ENCODE measurements at regions not wholly inside any gene's neighbourhood (a gene's known extent, or its start where the extent isn't known, plus 50 kb on each side); places are given as distances from the start of the nearest gene placed in this dataset.

DNA sequence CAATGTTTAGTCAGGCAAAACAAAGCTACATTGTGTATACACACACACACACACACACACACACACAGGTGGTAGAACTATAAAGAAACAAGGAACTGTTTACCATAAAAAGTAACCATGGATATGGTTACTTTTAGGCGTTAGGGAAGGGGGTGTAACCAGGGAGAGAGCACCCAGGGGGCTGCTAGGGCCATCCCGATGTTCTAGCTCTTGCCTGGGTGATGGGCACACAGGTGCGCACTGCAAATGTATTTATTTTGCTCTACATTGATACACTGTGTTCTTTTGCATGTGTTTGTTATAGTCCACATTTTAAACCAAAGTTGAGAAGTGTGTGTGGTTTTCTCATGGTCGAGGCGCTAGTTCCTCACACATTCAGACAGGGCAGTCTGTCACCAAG lies 69.8 kb upstream of the MYCN start:
- H2AFZ ChIP-seq (ENCODE audit: low read depth): no peak overlapping the region
- no peaks in the 10 kb centered on the region for H3K27me3 ChIP-seq (ENCODE audit: insufficient read depth, low read depth)
- no peaks in the 10 kb centered on the region for H3K79me2 ChIP-seq (ENCODE audit: insufficient read depth, low read depth)
- H3K9ac ChIP-seq: no peak overlapping the region
- no peaks in the 10 kb centered on the region for H3K4me1 ChIP-seq (ENCODE audit: low read depth, poor library complexity, severe bottlenecking)
- no peak overlapping the region for H3K4me2 ChIP-seq
- H4K20me1 ChIP-seq (ENCODE audit: insufficient read depth): no peaks in the 10 kb centered on the region
- no peaks in the 10 kb centered on the region for H3K36me3 ChIP-seq (ENCODE audit: insufficient read depth)
- H3K4me3 ChIP-seq (IDR thresholded peaks at IDR 0.05; ENCODE audit: insufficient read depth, low read depth, low read length): no peak overlapping the region
- TF ChIP-seq, protein P1, sequence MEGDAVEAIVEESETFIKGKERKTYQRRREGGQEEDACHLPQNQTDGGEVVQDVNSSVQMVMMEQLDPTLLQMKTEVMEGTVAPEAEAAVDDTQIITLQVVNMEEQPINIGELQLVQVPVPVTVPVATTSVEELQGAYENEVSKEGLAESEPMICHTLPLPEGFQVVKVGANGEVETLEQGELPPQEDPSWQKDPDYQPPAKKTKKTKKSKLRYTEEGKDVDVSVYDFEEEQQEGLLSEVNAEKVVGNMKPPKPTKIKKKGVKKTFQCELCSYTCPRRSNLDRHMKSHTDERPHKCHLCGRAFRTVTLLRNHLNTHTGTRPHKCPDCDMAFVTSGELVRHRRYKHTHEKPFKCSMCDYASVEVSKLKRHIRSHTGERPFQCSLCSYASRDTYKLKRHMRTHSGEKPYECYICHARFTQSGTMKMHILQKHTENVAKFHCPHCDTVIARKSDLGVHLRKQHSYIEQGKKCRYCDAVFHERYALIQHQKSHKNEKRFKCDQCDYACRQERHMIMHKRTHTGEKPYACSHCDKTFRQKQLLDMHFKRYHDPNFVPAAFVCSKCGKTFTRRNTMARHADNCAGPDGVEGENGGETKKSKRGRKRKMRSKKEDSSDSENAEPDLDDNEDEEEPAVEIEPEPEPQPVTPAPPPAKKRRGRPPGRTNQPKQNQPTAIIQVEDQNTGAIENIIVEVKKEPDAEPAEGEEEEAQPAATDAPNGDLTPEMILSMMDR (conservative IDR thresholded peaks at IDR 0.05; ENCODE audit: low read depth, low read length): no peak
- no peak overlapping the region for H3K27ac ChIP-seq

DNA sequence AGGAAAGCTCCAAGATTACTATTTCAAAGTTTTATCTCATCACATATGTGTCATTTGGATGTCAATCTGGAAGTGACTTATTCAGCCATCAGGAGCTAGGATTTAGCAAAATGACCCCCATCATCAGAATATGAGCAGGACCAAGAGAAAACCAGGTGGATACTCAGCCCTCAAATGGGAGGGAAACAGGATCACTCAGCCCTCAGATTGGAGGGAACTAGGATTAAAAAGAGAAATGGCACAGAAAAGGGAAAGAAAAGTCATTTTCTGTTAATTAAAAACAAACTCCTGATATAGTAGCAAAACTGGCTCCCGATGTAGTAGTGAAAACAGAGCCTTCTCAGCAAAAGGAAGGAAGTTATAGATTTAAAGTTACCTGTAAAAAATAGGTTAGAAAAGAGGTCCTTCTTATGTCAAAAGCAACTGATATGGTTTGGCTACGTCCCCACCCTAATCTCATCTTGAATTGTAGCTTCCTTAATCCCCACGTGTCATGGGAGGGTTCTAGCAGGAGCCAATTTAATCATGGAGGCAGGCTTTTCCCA lies 69.0 kb upstream of the MYCN start:
- Histone ChIP-seq H3K9ac (no peak overlapping the region), H3K4me1 (ENCODE audit: low read depth, poor library complexity, severe bottlenecking) (no peaks in the 10 kb centered on the region), H3K79me2 (ENCODE audit: insufficient read depth, low read depth) (no peaks in the 10 kb centered on the region), H3K27me3 (ENCODE audit: insufficient read depth, low read depth) (no peaks in the 10 kb centered on the region), H3K27ac (no peak overlapping the region), H4K20me1 (ENCODE audit: insufficient read depth) (no peaks in the 10 kb centered on the region), H3K36me3 (ENCODE audit: insufficient read depth) (no peaks in the 10 kb centered on the region), H2AFZ (ENCODE audit: low read depth) (no peak overlapping the region), H3K4me2 (no peak overlapping the region), H3K4me3 (IDR thresholded peaks at IDR 0.05; ENCODE audit: insufficient read depth, low read depth, low read length) (no peak overlapping the region)
- TF ChIP-seq, protein P1 (conservative IDR thresholded peaks at IDR 0.05; ENCODE audit: low read depth, low read length): no peak

GRCh38 chr2:15872854-15873253 lies 67.5 kb upstream of the MYCN start:
- Histone ChIP-seq H3K4me3 (IDR thresholded peaks at IDR 0.05; ENCODE audit: insufficient read depth, low read depth, low read length) (no peak overlapping the region), H3K36me3 (ENCODE audit: insufficient read depth) (no peaks in the 10 kb centered on the region), H3K27me3 (ENCODE audit: insufficient read depth, low read depth) (no peaks in the 10 kb centered on the region), H3K4me2 (no peak overlapping the region), H3K9ac (no peak overlapping the region), H3K79me2 (ENCODE audit: insufficient read depth, low read depth) (no peaks in the 10 kb centered on the region), H4K20me1 (ENCODE audit: insufficient read depth) (no peaks in the 10 kb centered on the region), H3K27ac (no peak overlapping the region), H3K4me1 (ENCODE audit: low read depth, poor library complexity, severe bottlenecking) (no peaks in the 10 kb centered on the region), H2AFZ (ENCODE audit: low read depth) (no peak overlapping the region)
- TF ChIP-seq, protein P1 (conservative IDR thresholded peaks at IDR 0.05; ENCODE audit: low read depth, low read length): no peak

GRCh38 chr2:15874321-15874720 lies 66.0 kb upstream of the MYCN start:
- TF ChIP-seq, protein P1 (conservative IDR thresholded peaks at IDR 0.05; ENCODE audit: low read depth, low read length): no peak
- H3K4me1 ChIP-seq (ENCODE audit: low read depth, poor library complexity, severe bottlenecking): no peaks in the 10 kb centered on the region
- no peak overlapping the region for H3K4me2 ChIP-seq
- H3K9ac ChIP-seq: no peak overlapping the region
- no peaks in the 10 kb centered on the region for H3K27me3 ChIP-seq (ENCODE audit: insufficient read depth, low read depth)
- no peaks in the 10 kb centered on the region for H3K36me3 ChIP-seq (ENCODE audit: insufficient read depth)
- H3K27ac ChIP-seq: no peak overlapping the region
- no peak overlapping the region for H3K4me3 ChIP-seq (IDR thresholded peaks at IDR 0.05; ENCODE audit: insufficient read depth, low read depth, low read length)
- no peak overlapping the region for H2AFZ ChIP-seq (ENCODE audit: low read depth)
- H3K79me2 ChIP-seq (ENCODE audit: insufficient read depth, low read depth): no peaks in the 10 kb centered on the region
- H4K20me1 ChIP-seq (ENCODE audit: insufficient read depth): no peaks in the 10 kb centered on the region

All from KMS-11 (cell line).